K562 (cell line): ENCODE measurements at regions not wholly inside any gene's neighbourhood (a gene's known extent, or its start where the extent isn't known, plus 50 kb on each side); places are given as distances from the start of the nearest gene placed in this dataset.

Experiments
- GABPB2 ChIP-seq: fragments of 250-450 bp; sonication (Bioruptor Pico); conservative IDR thresholded peaks from 2 replicates; pipeline ENCODE4 v1.5.1; 2021; ENCODE audit warnings: mild to moderate bottlenecking
- KAT8 ChIP-seq: fragments of 450-650 bp; IDR thresholded peaks from 2 replicates; pipeline ENCODE4 v1.6.1; 2016; ENCODE audit warnings: low read depth, mild to moderate bottlenecking
- ZNF146 ChIP-seq: IDR thresholded peaks from one replicate; pipeline ENCODE4 v1.6.1; 2018; ENCODE audit warnings: missing compliant biosample characterization; ENCODE audit not compliant: unreplicated experiment
- TF ChIP-seq, protein P1 (sequence below), 2 experiments: fragments of 450-650 bp; IDR thresholded peaks; 2 replicates each; pipeline ENCODE4 v1.6.1; 2016
- TF ChIP-seq, protein P2 (sequence below): fragments of 450-650 bp; formaldehyde crosslinking; IDR thresholded peaks from 2 replicates; pipeline ENCODE4 v1.4.0; 2022; ENCODE audit warnings: missing genetic modification characterization

DNA sequence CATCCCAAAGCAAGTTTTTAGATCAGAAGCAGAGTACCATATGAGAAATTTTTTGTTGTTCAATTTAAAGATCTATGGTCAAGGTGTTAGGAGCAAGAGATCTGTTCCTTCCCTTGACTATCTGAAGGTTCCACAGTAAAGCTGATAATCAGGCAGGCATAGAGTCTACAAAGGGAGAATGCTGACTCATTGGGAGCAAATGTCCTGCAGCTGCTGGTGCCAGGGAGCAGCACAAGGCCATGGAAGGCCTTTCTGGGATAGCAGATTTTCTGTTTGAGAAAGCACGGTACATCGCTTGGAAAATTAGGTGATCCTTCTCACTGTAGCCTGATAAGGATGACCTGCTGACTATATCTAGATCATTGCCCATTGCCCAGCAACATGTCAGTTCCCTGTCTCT lies 210.1 kb upstream of the C1orf87 start:
- TF ChIP-seq KAT8 (no peak), GABPB2 (CRISPR knock-in tag) (no peak), ZNF146 (CRISPR knock-in tag) (no peak)
- TF ChIP-seq, protein P1, sequence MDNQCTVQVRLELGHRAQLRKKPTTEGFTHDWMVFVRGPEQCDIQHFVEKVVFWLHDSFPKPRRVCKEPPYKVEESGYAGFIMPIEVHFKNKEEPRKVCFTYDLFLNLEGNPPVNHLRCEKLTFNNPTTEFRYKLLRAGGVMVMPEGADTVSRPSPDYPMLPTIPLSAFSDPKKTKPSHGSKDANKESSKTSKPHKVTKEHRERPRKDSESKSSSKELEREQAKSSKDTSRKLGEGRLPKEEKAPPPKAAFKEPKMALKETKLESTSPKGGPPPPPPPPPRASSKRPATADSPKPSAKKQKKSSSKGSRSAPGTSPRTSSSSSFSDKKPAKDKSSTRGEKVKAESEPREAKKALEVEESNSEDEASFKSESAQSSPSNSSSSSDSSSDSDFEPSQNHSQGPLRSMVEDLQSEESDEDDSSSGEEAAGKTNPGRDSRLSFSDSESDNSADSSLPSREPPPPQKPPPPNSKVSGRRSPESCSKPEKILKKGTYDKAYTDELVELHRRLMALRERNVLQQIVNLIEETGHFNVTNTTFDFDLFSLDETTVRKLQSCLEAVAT (IDR thresholded peaks at IDR 0.05) = no peak
- TF ChIP-seq, protein P2, sequence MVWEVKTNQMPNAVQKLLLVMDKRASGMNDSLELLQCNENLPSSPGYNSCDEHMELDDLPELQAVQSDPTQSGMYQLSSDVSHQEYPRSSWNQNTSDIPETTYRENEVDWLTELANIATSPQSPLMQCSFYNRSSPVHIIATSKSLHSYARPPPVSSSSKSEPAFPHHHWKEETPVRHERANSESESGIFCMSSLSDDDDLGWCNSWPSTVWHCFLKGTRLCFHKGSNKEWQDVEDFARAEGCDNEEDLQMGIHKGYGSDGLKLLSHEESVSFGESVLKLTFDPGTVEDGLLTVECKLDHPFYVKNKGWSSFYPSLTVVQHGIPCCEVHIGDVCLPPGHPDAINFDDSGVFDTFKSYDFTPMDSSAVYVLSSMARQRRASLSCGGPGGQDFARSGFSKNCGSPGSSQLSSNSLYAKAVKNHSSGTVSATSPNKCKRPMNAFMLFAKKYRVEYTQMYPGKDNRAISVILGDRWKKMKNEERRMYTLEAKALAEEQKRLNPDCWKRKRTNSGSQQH = no peak
